NCI-H524 (cell line): ENCODE measurements at regions not wholly inside any gene's neighbourhood (a gene's known extent, or its start where the extent isn't known, plus 50 kb on each side); places are given as distances from the start of the nearest gene placed in this dataset.

Source experiments
- DNase-seq, 2 experiments: peaks; one replicate each; lab custom pipeline; 2025; lab: John Stamatoyannopoulos, UW

DNA sequence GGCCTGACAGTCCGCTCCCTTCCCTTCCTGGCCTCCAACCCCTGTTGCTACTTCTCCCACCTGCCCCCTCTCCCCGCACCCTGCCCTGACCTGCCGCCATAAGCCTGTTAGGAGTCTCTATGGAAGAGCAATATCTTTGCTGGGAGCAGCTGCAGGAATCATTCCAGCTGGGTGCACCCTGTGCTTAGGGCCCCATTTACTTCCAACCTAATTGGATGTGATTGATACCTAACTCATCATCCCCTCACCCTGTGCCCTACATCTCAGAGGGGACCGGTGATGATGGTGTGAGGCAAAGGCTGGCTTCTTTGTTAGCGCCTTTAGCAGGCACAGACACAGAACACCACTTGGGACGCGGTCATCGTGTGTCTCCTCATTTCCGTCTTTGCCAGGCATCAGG is 80.0 kb upstream of the FAM180A start:
- no peak for DNase-seq

DNA sequence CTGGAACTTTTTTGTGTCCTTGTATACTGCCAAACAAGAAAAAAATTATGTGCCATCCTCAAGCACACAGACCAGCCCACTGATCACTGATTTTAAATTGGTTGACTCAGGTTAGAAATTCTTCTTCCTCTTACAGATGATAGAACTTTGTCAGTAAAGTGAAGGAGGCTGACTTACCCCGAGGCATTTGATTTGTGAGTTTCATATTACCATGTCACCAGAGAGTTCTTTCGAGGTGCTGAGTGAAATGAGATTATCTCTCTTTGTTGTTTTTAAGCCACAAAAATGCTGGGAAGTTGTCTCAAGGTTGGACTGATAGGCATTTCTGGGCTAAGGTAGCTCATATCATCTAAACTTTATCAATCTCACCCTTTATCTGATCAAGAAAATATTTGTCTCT is 78.8 kb upstream of the FAM180A start:
- DNase-seq = no peak

DNA sequence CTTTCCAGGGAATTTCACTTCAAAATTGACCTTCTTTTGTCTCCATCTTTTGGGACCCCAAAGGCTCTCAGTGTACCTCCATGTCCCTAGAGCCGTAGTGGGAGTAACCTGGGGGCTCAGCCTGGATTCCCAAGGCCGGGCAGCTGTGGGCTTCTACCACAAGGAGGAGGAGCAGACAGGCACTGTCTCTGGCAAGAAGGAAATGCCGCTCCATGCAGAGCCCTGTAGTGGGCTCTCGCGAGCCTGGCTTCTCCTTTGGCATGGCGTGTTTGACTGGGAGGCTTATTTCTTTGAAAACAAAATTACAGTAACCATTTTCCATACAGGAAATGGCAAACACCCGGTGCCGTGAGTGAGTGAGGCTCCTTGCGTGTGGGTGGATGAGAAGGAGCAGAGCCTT is 76.8 kb upstream of the FAM180A start:
- no peak for DNase-seq

GRCh38 chr7:135822376-135822775 is 73.8 kb upstream of the FAM180A start:
- DNase-seq = peak; percentile 79 to 89

DNA sequence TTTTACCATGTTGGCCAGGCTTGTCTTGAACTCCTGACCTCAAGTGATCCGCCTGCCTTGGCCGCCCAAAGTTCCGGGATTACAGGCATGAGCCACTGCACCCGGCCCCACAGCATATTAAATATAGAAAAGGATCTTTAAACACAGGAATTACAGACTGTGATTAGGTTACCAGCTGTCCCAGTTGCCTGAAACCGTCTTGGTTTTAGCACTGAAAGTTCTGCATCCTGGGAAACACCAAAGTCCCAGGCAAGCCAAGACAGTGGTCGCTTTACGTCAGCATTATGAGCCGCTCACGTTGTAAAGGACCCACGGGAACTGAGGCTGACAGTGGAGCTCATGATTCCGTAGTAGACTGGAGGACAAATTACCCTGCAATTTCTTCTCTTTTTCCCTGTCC is 69.0 kb upstream of the FAM180A start:
- no peak for DNase-seq

GRCh38 chr7:135815033-135815432 is 66.4 kb upstream of the FAM180A start:
- no peak for DNase-seq

DNA sequence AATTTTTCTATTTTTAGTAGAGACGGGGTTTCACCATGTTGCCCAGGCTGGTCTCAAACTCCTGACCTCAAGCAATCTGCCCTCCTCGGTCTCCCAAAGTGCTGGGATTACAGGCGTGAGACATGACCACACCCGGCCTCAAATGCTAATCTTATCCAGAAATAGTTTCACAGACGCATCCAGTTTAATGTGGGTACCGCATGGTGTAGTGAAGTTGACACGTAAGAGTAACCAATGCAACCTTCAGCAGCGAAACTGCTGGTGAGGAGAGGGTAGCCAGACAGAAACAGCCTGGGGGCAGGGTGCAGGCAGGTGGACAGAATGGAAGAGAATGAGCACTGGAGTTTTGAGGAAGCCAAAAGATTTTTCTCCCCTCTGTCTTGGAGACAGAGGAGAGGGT is 63.5 kb upstream of the FAM180A start:
- no peak for DNase-seq

DNA sequence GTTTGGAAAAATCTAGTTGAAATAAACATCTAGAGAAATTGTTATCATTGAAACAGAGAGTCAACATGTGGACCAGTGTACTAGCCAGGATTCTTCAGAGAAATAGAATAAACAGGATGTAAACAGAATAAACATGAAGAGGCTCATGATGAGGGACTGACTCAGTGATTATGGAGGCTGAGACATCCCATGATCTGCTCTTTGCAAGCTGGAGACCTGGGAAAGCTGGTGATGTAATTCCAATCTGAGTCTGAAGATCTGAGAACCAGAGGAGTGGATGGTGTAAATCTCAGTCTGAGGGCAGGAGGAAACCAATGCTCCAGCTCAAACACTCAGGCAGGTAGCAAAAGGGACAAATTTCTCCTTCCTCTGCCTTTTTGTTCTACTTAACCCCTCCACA is 62.9 kb upstream of the FAM180A start:
- DNase-seq = no peak

GRCh38 chr7:135808206-135808605 is 59.6 kb upstream of the FAM180A start:
- DNase-seq = no peak

- DNase-seq = no peak
These were observed 54.5 kb upstream of the FAM180A start for GRCh38 chr7:135803143-135803542.

DNA sequence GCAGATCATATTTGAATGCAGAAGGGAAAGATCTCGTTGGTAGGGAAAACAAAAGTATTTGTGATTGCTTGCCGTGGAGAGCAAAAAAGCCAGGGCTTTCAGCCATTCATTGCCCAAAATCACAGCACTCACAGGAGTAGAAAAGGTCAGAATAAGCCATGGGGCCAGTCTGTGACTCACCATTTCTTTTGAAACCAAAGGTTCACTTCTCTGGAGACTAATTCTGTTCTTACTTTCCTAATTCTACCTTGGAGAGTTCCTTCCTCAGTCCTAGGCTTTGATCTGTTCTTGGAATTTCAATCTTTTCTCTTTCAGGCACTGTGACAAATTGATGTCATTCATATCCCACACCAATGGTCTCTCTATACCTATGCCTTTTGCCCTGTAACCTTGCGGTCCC is 54.1 kb upstream of the FAM180A start:
- no peak for DNase-seq

DNA sequence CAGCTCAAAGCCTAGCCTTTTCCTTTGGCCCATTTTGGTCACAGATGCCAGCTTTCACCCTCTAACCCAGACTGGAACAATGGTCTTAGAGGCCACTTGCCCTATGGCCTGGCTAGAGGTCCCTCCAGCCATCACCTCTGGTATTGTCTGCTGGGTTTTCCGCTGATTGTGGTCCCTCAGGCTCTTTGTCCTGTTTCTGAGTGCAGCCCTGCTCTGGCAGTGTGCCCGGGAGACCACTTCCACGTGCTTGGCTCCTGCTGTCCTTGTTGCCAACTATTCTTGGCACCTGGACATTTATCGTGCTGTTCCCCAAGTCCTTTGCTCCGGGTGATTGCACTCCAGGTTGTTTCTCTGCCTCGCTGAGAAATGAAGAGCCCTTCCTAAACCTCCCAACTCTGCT is 53.3 kb upstream of the FAM180A start:
- DNase-seq = no peak

GRCh38 chr7:135801045-135801693 is 52.6 kb upstream of the FAM180A start:
- DNase-seq = peak; percentile 42 to 71

- peak in 1 of 2 experiments; percentile 14 for DNase-seq
These were observed 51.9 kb upstream of the FAM180A start for GRCh38 chr7:135800560-135800959.

DNA sequence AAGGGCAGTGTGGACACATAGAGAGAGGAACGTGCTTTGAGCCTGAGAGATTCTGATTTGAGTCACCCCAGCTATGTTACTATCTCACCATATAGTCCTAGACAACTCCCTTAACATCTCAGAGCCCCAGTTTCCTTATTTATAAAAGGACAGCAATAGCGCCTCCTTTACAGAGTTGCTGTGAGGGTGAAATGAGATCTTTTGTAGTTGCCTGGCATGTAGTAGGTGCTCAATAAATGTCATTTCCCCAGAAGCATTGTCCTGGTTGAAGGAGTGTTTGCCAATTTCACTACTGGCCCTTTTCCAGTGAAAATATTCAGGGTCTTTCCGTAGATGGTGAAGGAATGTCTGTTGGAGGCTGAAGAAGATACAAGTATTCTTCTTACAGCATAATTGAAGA is 51.3 kb upstream of the FAM180A start:
- no peak for DNase-seq
